A549 (cell line): ENCODE measurements at regions not wholly inside any gene's neighbourhood (a gene's known extent, or its start where the extent isn't known, plus 50 kb on each side); places are given as distances from the start of the nearest gene placed in this dataset.

ENCODE experiments used
- ATAC-seq, 2 experiments: fragments of 200-7000 bp in 1 of 2; fragments of >200 bp in 1 of 2; cut with Nextera tagmentation in 1 of 2; cut with Tn5 transposase in 1 of 2; 3 replicates each; pipeline versions ENCODE4 v1.8.0 to v1.9.1; 2018 to 2020; ENCODE audit warnings: mild to moderate bottlenecking in 1 of 2, moderate library complexity in 1 of 2
- CTCF ChIA-PET: fragments of 300-600 bp; sonication (Branson Sonifier 250); formaldehyde crosslinking; extraction: SDS; loops from one replicate; lab custom pipeline; 2021; ENCODE audit warnings: antibody characterized with exemption, inconsistent platforms; lab: Yijun Ruan, JAX
- POLR2A ChIA-PET: fragments of 350-600 bp; formaldehyde crosslinking; extraction: SDS; loops from one replicate; lab custom pipeline; 2021; ENCODE audit warnings: antibody characterized with exemption, inconsistent platforms; lab: Yijun Ruan, JAX
- DNase-seq, 2 experiments: peaks; one replicate each; pipeline versions ENCODE4 v3.0.0 to v3.0.0-alpha.2; 2011 to 2016; ENCODE audit warnings: low read depth in 1 of 2, low spot score in 1 of 2
- FAIRE-seq: peaks from 2 replicates; lab custom pipeline; 2011; peaks lifted over from hg19 to GRCh38; lab: Jason Lieb, UNC
- H3K27ac ChIP-seq, 2 experiments: fragments of >200 bp; sonication (Bioruptor Twin); formaldehyde crosslinking; 3 replicates each; pipeline ENCODE4 v1.5.1; 2016 to 2017
- H3K4me1 ChIP-seq: fragments of >200 bp; sonication (Bioruptor Twin); formaldehyde crosslinking; 3 replicates; pipeline ENCODE4 v1.6.1; 2016
- H3K4me2 ChIP-seq: fragments of >200 bp; sonication (Bioruptor Twin); formaldehyde crosslinking; 3 replicates; pipeline ENCODE4 v1.6.1; 2016
- H3K4me3 ChIP-seq: fragments of >200 bp; sonication (Bioruptor Twin); formaldehyde crosslinking; 3 replicates; pipeline ENCODE4 v1.5.1; 2016
- H3K9me3 ChIP-seq: fragments of >200 bp; sonication (Bioruptor Twin); formaldehyde crosslinking; 3 replicates; pipeline ENCODE4 v1.6.1; 2016
- ATOH8 ChIP-seq: fragments of 250-450 bp; sonication (Bioruptor Pico); IDR thresholded peaks from 2 replicates; pipeline ENCODE4 v1.5.0; 2020; ENCODE audit warnings: low read depth, mild to moderate bottlenecking, moderate library complexity
- CBX8 ChIP-seq: fragments of 200-600 bp; sonication (generic); IDR thresholded peaks from 2 replicates; pipeline ENCODE4 v1.6.1; 2016
- CEBPB ChIP-seq, 2 experiments: fragments of >200 bp in 1 of 2; sonication (Bioruptor Twin) in 1 of 2; formaldehyde crosslinking in 1 of 2; IDR thresholded peaks; 2 replicates each; pipeline ENCODE4 v1.6.1; 2012 to 2016
- CHD2 ChIP-seq: fragments of 150-350 bp; IDR thresholded peaks from 2 replicates; pipeline ENCODE4 v1.6.1; 2014; ENCODE audit warnings: low read length; ENCODE audit not compliant: partially characterized antibody
- CHD4 ChIP-seq: fragments of 200-600 bp; sonication (generic); IDR thresholded peaks from 2 replicates; pipeline ENCODE4 v1.6.1; 2016; ENCODE audit warnings: antibody characterized with exemption, mild to moderate bottlenecking, borderline replicate concordance
- E2F6 ChIP-seq: IDR thresholded peaks from 2 replicates; pipeline ENCODE4 v1.6.1; 2012; ENCODE audit warnings: low read depth, borderline replicate concordance
- ESRRA ChIP-seq: fragments of 150-350 bp; IDR thresholded peaks from 2 replicates; pipeline ENCODE4 v1.6.1; 2014; ENCODE audit warnings: mild to moderate bottlenecking, low read length, borderline replicate concordance
- FOSB ChIP-seq: fragments of 250-450 bp; sonication (Bioruptor Pico); IDR thresholded peaks from 2 replicates; pipeline ENCODE4 v1.5.0; 2020; ENCODE audit warnings: mild to moderate bottlenecking, moderate library complexity
- HDAC2 ChIP-seq: fragments of 200-600 bp; sonication (generic); IDR thresholded peaks from 2 replicates; pipeline ENCODE4 v1.6.1; 2016
- HEYL ChIP-seq: fragments of 250-450 bp; sonication (Bioruptor Pico); IDR thresholded peaks from 2 replicates; pipeline ENCODE4 v1.8.0; 2021; ENCODE audit warnings: mild to moderate bottlenecking, moderate library complexity
- HMGXB4 ChIP-seq: fragments of 250-450 bp; sonication (Bioruptor Pico); IDR thresholded peaks from 2 replicates; pipeline ENCODE4 v1.5.0; 2021; ENCODE audit warnings: mild to moderate bottlenecking, moderate library complexity, borderline replicate concordance
- JUN ChIP-seq, 2 experiments: fragments of >200 bp; sonication (Bioruptor Twin); formaldehyde crosslinking; IDR thresholded peaks; 2 replicates in 1 of 2; 3 replicates in 1 of 2; pipeline ENCODE4 v1.6.1; 2016 to 2017
- KDM1A ChIP-seq: fragments of 200-600 bp; sonication (generic); IDR thresholded peaks from 2 replicates; pipeline ENCODE4 v1.6.1; 2016; ENCODE audit warnings: low read depth, mild to moderate bottlenecking
- MAZ ChIP-seq: fragments of 150-350 bp; IDR thresholded peaks from 2 replicates; pipeline ENCODE4 v1.6.1; 2014; ENCODE audit warnings: antibody characterized with exemption, low read depth, low read length, borderline replicate concordance
- NFE2L2 ChIP-seq: fragments of 150-350 bp; conservative IDR thresholded peaks from 2 replicates; pipeline ENCODE4 v1.6.1; 2014; ENCODE audit warnings: low read length
- NPAS2 ChIP-seq: fragments of 250-450 bp; sonication (Bioruptor Pico); IDR thresholded peaks from 2 replicates; pipeline ENCODE4 v1.8.0; 2022; ENCODE audit warnings: mild to moderate bottlenecking, moderate library complexity, borderline replicate concordance
- NR3C1 ChIP-seq: fragments of >200 bp; sonication (Bioruptor Twin); formaldehyde crosslinking; IDR thresholded peaks from 3 replicates; pipeline ENCODE4 v1.6.1; 2017
- PHF8 ChIP-seq: fragments of 200-600 bp; sonication (generic); IDR thresholded peaks from 2 replicates; pipeline ENCODE4 v1.6.1; 2016; ENCODE audit warnings: low read depth, mild to moderate bottlenecking, antibody characterized with exemption, moderate library complexity, borderline replicate concordance
- POLR2A ChIP-seq: IDR thresholded peaks from 2 replicates; pipeline ENCODE4 v1.6.1; 2012; ENCODE audit warnings: mild to moderate bottlenecking, low read length
- POLR2AphosphoS2 ChIP-seq: conservative IDR thresholded peaks from 2 replicates; pipeline ENCODE4 v1.6.1; 2012; ENCODE audit warnings: low read length, improper control_type of control experiment, inconsistent platforms
- RFX5 ChIP-seq: fragments of 450-650 bp; IDR thresholded peaks from 2 replicates; pipeline ENCODE4 v1.7.1; 2014; ENCODE audit warnings: antibody characterized with exemption, mild to moderate bottlenecking, moderate library complexity
- RNF2 ChIP-seq: fragments of 200-600 bp; sonication (generic); IDR thresholded peaks from 2 replicates; pipeline ENCODE4 v1.6.1; 2016; ENCODE audit warnings: low read depth, mild to moderate bottlenecking, antibody characterized with exemption, moderate library complexity, borderline replicate concordance
- SREBF2 ChIP-seq: fragments of 450-650 bp; IDR thresholded peaks from 2 replicates; pipeline ENCODE4 v1.6.1; 2014; ENCODE audit warnings: mild to moderate bottlenecking, moderate library complexity
- TFCP2L1 ChIP-seq: fragments of 250-450 bp; sonication (Bioruptor Pico); IDR thresholded peaks from 2 replicates; pipeline ENCODE4 v1.5.0; 2021; ENCODE audit warnings: mild to moderate bottlenecking
- TP53 ChIP-seq: fragments of 250-450 bp; sonication (Bioruptor Pico); IDR thresholded peaks from 2 replicates; pipeline ENCODE4 v1.5.0; 2021; ENCODE audit warnings: mild to moderate bottlenecking, moderate library complexity
- USF2 ChIP-seq: fragments of 450-650 bp; IDR thresholded peaks from 2 replicates; pipeline ENCODE4 v1.6.1; 2014; ENCODE audit warnings: antibody characterized with exemption
- ZC3H11A ChIP-seq: fragments of 450-650 bp; IDR thresholded peaks from 2 replicates; pipeline ENCODE4 v1.6.1; 2014; ENCODE audit warnings: antibody characterized with exemption, mild to moderate bottlenecking
- ZSCAN20 ChIP-seq: fragments of 250-450 bp; sonication (Bioruptor Pico); IDR thresholded peaks from 2 replicates; pipeline ENCODE4 v1.8.0; 2022; ENCODE audit warnings: mild to moderate bottlenecking, moderate library complexity
- WGBS: methylation state at CpG from one replicate; pipeline ENCODE4 v1.1.6; 2017; ENCODE audit errors: missing lambda C conversion rate; 5-methylcytosine and 5-hydroxymethylcytosine counted together

GRCh38 chr1:118325550-118326225 lies 140.7 kb upstream of the SPAG17 start:
- H3K4me1 ChIP-seq, result no peaks in the 10 kb centered on the region
- no peak overlapping the region for H3K4me2 ChIP-seq
- H3K4me3 ChIP-seq, result no peak overlapping the region
- TF ChIP-seq CBX8 (no peak), NR3C1 (no peak), E2F6 (no peak), PHF8 (no peak), KDM1A (no peak), HDAC2 (no peak), FOSB (CRISPR knock-in tag) (no peak), NFE2L2 (no peak), ESRRA (no peak), ZC3H11A (no peak)
- TF ChIP-seq, all 56 proteins: peak for 0
- FAIRE-seq (no peak), DNase-seq (no peak), ATAC-seq (no peak)
- H3K27ac ChIP-seq, result no peak overlapping the region
- CTCF ChIA-PET, result no interaction called here
- POLR2A ChIA-PET, result no interaction called here
- no peaks in the 10 kb centered on the region for H3K9me3 ChIP-seq

- Histone ChIP-seq H3K9me3 (no peaks in the 10 kb centered on the region), H3K4me2 (no peak overlapping the region), H3K27ac (no peak overlapping the region)
- WGBS, result 11% methylated on average over 1 of the region's 1 CpG
- ATAC-seq (no peak), DNase-seq (no peak)
- TF ChIP-seq CHD4 (no peak), CEBPB (IDR thresholded peaks at IDR 0.05) (no peak), ZSCAN20 (CRISPR knock-in tag) (no peak), CHD2 (no peak), JUN (IDR thresholded peaks at IDR 0.05) (no peak), HMGXB4 (CRISPR knock-in tag) (no peak), HEYL (CRISPR knock-in tag) (no peak), ESRRA (no peak), PHF8 (no peak), POLR2AphosphoS2 (no peak), TP53 (CRISPR knock-in tag) (no peak), HDAC2 (no peak), ATOH8 (no peak), SREBF2 (no peak), TFCP2L1 (CRISPR knock-in tag) (no peak), RNF2 (no peak)
- TF ChIP-seq, all 56 proteins: peak for 0
- Histone ChIP-seq H3K4me1 (no peaks in the 10 kb centered on the region), H3K4me3 (no peak overlapping the region)
- CTCF ChIA-PET, result no interaction called here
- POLR2A ChIA-PET, result no interaction called here
- no peak for FAIRE-seq
These were observed 138.2 kb upstream of the SPAG17 start for GRCh38 chr1:118323246-118323645.

GRCh38 chr1:118322331-118322730 lies 137.3 kb upstream of the SPAG17 start:
- no peak for FAIRE-seq

More at GRCh38 chr1:118322331-118322730, 137.3 kb upstream of the SPAG17 start:
- H3K9me3 ChIP-seq, result no peaks in the 10 kb centered on the region
- TF ChIP-seq ATOH8, result no peak
- no peak for TF ChIP-seq RFX5
- no peak for TF ChIP-seq TFCP2L1 (CRISPR knock-in tag)
- TF ChIP-seq KDM1A, result no peak
- TF ChIP-seq NPAS2 (CRISPR knock-in tag), result no peak
- TF ChIP-seq USF2, result no peak
- TF ChIP-seq MAZ, result no peak
- no peak for TF ChIP-seq CHD4
- no peak for TF ChIP-seq FOSB (CRISPR knock-in tag)
- TF ChIP-seq CHD2, result no peak
- no peak for TF ChIP-seq POLR2A
- H3K27ac ChIP-seq, result no peak overlapping the region
- DNase-seq, result no peak
- POLR2A ChIA-PET, result no interaction called here
- 0% methylated on average over 3 of the region's 3 CpGs for WGBS
- CTCF ChIA-PET, result no interaction called here
- ATAC-seq, result no peak
- H3K4me1 ChIP-seq, result no peaks in the 10 kb centered on the region
- H3K4me2 ChIP-seq, result no peak overlapping the region
- H3K4me3 ChIP-seq, result no peak overlapping the region
